Epithelial cell of esophagus (primary cell): ENCODE measurements at regions not wholly inside any gene's neighbourhood (a gene's known extent, or its start where the extent isn't known, plus 50 kb on each side); places are given as distances from the start of the nearest gene placed in this dataset.
"Not testable (repeated sequence)": the region's sequence is repeated elsewhere in the genome, so short reads cannot be mapped to it uniquely, and the experiment has no call there.

Experiments used
- DNase-seq: peaks from one replicate; pipeline ENCODE4 v3.0.0; 2010; ENCODE audit warnings: low read depth
- H3K4me3 ChIP-seq: 2 replicates; pipeline ENCODE4 v1.5.1; 2011; ENCODE audit warnings: mild to moderate bottlenecking, low read length, control low read depth
- TF ChIP-seq, protein P1 (sequence below): IDR thresholded peaks from 2 replicates; pipeline ENCODE4 v1.5.1; 2011; ENCODE audit warnings: low read depth, mild to moderate bottlenecking, low read length, control low read depth, inconsistent platforms; ENCODE audit not compliant: insufficient read depth; ENCODE audit errors: missing control alignments

- TF ChIP-seq, protein P1, sequence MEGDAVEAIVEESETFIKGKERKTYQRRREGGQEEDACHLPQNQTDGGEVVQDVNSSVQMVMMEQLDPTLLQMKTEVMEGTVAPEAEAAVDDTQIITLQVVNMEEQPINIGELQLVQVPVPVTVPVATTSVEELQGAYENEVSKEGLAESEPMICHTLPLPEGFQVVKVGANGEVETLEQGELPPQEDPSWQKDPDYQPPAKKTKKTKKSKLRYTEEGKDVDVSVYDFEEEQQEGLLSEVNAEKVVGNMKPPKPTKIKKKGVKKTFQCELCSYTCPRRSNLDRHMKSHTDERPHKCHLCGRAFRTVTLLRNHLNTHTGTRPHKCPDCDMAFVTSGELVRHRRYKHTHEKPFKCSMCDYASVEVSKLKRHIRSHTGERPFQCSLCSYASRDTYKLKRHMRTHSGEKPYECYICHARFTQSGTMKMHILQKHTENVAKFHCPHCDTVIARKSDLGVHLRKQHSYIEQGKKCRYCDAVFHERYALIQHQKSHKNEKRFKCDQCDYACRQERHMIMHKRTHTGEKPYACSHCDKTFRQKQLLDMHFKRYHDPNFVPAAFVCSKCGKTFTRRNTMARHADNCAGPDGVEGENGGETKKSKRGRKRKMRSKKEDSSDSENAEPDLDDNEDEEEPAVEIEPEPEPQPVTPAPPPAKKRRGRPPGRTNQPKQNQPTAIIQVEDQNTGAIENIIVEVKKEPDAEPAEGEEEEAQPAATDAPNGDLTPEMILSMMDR = no peak
- no peak overlapping the region for H3K4me3 ChIP-seq
- no peak for DNase-seq
Measured at GRCh38 chr2:184187421-184187971, 410.8 kb upstream of the ZNF804A start.

- H3K4me3 ChIP-seq = no peak overlapping the region
- TF ChIP-seq, protein P1 = no peak
- DNase-seq = no peak
Measured at GRCh38 chr2:184190725-184191124, 407.6 kb upstream of the ZNF804A start.

DNA sequence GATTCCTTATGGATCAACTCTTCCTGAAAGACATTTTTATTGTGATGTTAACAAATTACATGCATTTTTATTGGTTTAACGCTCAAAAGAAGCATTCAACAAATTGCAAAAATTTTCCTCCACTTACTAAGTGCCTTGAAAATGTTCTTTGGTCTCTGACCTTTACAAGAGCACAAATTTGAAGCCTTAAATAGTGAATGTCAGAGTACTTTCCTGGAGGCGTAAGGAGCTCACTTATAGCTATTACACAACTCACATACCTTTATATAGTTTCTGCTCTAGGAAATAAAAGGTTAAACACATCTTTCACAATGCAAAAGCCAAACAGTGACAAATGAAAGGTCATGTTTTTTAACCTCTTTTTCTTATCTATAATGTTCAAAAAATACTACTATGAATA lies 405.7 kb upstream of the ZNF804A start:
- TF ChIP-seq, protein P1 = no peak
- no peak for DNase-seq
- no peak overlapping the region for H3K4me3 ChIP-seq

- TF ChIP-seq, protein P1 = no peak
- no peak for DNase-seq
Measured at GRCh38 chr2:184197413-184197812, 400.9 kb upstream of the ZNF804A start.

GRCh38 chr2:184198791-184199190 lies 399.5 kb upstream of the ZNF804A start:
- H3K4me3 ChIP-seq, DNase-seq: not testable (repeated sequence)

More at GRCh38 chr2:184197413-184197812, 400.9 kb upstream of the ZNF804A start:
- H3K4me3 ChIP-seq = no peak overlapping the region

DNA sequence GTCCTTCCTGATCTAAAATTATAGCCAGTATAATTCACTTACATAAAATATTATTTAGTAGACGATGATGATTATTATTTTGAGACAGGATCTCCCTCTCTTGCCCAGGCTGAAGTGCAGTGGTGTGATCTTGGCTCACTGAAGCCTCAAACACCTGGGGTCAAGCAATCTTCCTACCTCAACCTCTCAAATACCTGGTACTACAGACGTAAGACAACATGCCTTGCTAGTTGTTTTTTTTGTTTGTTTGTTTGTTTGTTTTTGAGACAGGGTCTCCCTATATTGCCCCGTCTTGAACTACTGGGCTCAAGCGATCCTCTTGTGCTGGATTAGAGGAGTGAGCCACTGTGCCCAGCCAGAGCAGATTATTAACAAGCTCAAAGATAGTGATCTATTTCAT lies 399.1 kb upstream of the ZNF804A start:
- DNase-seq = no peak
- TF ChIP-seq, protein P1 = no peak
- H3K4me3 ChIP-seq = no peak overlapping the region

GRCh38 chr2:184201246-184201645 lies 397.1 kb upstream of the ZNF804A start:
- H3K4me3 ChIP-seq = no peak overlapping the region
- DNase-seq = no peak
- TF ChIP-seq, protein P1 = no peak
